Transverse colon (tissue), 4 donors: ENCODE measurements at regions not wholly inside any gene's neighbourhood (a gene's known extent, or its start where the extent isn't known, plus 50 kb on each side); places are given as distances from the start of the nearest gene placed in this dataset.

ENCODE experiments used
- DNase-seq: peaks from one replicate; pipeline ENCODE4 v3.0.0-alpha.2; 2019
- H3K27ac ChIP-seq, 4 donors: fragments of 200-600 bp; sonication (generic); 2 replicates each; pipeline ENCODE4 v1.5.1; 2016 to 2018; ENCODE audit warnings: inconsistent platforms in 4 of 4
- H3K27me3 ChIP-seq: fragments of 200-600 bp; sonication (generic); 2 replicates; pipeline ENCODE4 v1.5.1; 2017; ENCODE audit warnings: inconsistent platforms
- H3K36me3 ChIP-seq, 4 donors: fragments of 200-600 bp; sonication (generic); 2 replicates each; pipeline ENCODE4 v1.5.1; 2017 to 2019; ENCODE audit warnings: inconsistent platforms in 4 of 4
- H3K4me1 ChIP-seq, 4 donors: fragments of 200-600 bp; sonication (generic); 2 replicates each; pipeline ENCODE4 v1.5.1; 2017 to 2020; ENCODE audit warnings: inconsistent platforms in 4 of 4
- H3K4me3 ChIP-seq, 4 donors: fragments of 200-600 bp; sonication (generic); 1 replicate in 1 of 4; 2 replicates in 3 of 4; pipeline versions ENCODE4 v1.5.1 to v1.6.1; 2017 to 2019; ENCODE audit warnings: inconsistent platforms in 4 of 4
- H3K9me3 ChIP-seq, 2 donors: fragments of 200-600 bp; sonication (generic); 2 replicates each; pipeline ENCODE4 v1.5.1; 2017 to 2019; ENCODE audit warnings: inconsistent platforms in 2 of 2
- EP300 ChIP-seq: sonication (generic); formaldehyde crosslinking; IDR thresholded peaks from one replicate; pipeline ENCODE4 v1.6.1; 2017; ENCODE audit warnings: antibody characterized with exemption, low read depth
- POLR2A ChIP-seq: fragments of 450-650 bp; IDR thresholded peaks from one replicate; pipeline ENCODE4 v1.6.1; 2016; ENCODE audit warnings: antibody characterized with exemption, mild to moderate bottlenecking, moderate library complexity
- POLR2AphosphoS5 ChIP-seq, 3 donors: sonication (generic); formaldehyde crosslinking; IDR thresholded peaks; one replicate each; pipeline ENCODE4 v1.6.1; 2016; ENCODE audit warnings: antibody characterized with exemption in 3 of 3
- WGBS, 2 donors: methylation state at CpG; one replicate each; pipeline ENCODE4 v1.1.5; 2018; ENCODE audit warnings: low coverage in 1 of 2; 5-methylcytosine and 5-hydroxymethylcytosine counted together
- in situ Hi-C, 4 donors: fragments of 200-750 bp; cut with MboI; loops; one replicate each; pipeline versions ENCODE4 v1.15.0 to v1.15.1; 2017; ENCODE audit warnings: low sequenced_read_pairs in 3 of 4, low pct_ligation_motif_present in 1 of 4, low pct_unique_long_range_greater_than_20kb in 1 of 4
- intact Hi-C: fragments of 100-400 bp; cut with DNase I; formaldehyde crosslinking; loops from one replicate; pipeline ENCODE4 v1.15.1; 2023; ENCODE audit warnings: low total_unique reads
- TF ChIP-seq, protein P1 (sequence below), 5 experiments: fragments of 200-600 bp in 3 of 5; fragments of 450-650 bp in 2 of 5; sonication (generic) in 3 of 5; IDR thresholded peaks; 1 replicate in 2 of 5; 2 replicates in 3 of 5; pipeline ENCODE4 v1.5.1; 2016 to 2017; ENCODE audit warnings: antibody characterized with exemption in 5 of 5, inconsistent platforms in 3 of 5, mild to moderate bottlenecking in 2 of 5, moderate library complexity in 1 of 5

DNA sequence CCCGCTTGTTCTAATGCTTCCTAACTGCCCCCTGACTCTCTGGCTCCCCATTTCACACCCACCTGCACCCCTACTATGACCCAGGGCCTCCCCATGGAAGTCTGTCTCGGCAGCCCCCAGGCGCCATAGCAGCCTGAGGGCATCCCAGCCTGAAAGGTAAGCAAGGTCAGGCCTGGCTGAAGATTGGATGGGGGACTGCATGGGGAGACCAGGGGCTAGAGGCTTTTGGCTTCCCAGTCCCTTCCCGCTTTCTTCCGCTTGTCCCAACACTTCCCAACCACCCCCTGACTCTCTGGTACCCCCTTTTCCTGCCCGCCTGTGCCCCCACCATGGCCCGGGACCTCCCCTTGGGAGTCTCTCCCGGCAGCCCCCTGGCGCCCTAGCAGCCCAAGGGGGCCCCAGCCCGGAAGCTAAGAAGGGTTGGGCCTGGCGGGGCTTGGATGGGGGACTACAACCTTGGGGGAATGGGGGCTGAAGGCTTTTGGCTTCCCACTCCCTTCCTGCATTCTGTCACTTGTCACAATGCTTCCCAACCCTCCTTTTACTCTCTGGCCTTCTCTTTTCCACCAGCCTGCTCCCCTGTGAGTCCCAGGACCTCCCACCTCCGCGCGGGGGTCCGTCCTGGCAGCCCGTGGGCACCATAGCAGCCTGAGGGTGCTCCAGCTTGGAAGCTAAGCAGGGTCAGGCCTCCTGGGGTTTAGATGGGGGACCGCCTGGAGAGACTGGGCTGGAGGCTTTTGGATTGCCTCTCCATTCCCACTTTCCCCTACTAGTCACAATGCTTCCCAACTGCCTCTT lies 2288.4 kb downstream of the TP53TG3F start:
- H3K36me3 ChIP-seq = no peaks in the 10 kb centered on the region
- DNase-seq = no peak
- no peak overlapping the region for H3K27ac ChIP-seq
- no peaks in the 10 kb centered on the region for H3K4me1 ChIP-seq
- peaks cover 0 to 8% of the 10 kb centered on the region in 2 donors for H3K9me3 ChIP-seq
- in situ Hi-C loops = no loop called here
- H3K27me3 ChIP-seq = no peaks in the 10 kb centered on the region
- TF ChIP-seq EP300 (no peak), POLR2A (no peak)
- TF ChIP-seq, protein P1, sequence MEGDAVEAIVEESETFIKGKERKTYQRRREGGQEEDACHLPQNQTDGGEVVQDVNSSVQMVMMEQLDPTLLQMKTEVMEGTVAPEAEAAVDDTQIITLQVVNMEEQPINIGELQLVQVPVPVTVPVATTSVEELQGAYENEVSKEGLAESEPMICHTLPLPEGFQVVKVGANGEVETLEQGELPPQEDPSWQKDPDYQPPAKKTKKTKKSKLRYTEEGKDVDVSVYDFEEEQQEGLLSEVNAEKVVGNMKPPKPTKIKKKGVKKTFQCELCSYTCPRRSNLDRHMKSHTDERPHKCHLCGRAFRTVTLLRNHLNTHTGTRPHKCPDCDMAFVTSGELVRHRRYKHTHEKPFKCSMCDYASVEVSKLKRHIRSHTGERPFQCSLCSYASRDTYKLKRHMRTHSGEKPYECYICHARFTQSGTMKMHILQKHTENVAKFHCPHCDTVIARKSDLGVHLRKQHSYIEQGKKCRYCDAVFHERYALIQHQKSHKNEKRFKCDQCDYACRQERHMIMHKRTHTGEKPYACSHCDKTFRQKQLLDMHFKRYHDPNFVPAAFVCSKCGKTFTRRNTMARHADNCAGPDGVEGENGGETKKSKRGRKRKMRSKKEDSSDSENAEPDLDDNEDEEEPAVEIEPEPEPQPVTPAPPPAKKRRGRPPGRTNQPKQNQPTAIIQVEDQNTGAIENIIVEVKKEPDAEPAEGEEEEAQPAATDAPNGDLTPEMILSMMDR (IDR thresholded peaks at IDR 0.05) = no peak
- H3K4me3 ChIP-seq = no peak overlapping the region
- intact Hi-C loops = no loop called here
- 95 to 100% methylated on average over 2 to 17 of the region's 17 CpGs for WGBS, 2 donors

- H3K9me3 ChIP-seq = peaks cover 0 to 8% of the 10 kb centered on the region in 2 donors
- TF ChIP-seq, protein P1 (IDR thresholded peaks at IDR 0.05) = no peak
- TF ChIP-seq EP300 = no peak
- TF ChIP-seq POLR2AphosphoS5 (IDR thresholded peaks at IDR 0.05) = no peak
- no peak for TF ChIP-seq POLR2A
- WGBS, 2 donors = 92% methylated on average over 24 of the region's 24 CpGs; no CpG with 5 or more reads in 1 of the 2 donors
- H3K27me3 ChIP-seq = no peaks in the 10 kb centered on the region
- DNase-seq = no peak
- no peak overlapping the region for H3K4me3 ChIP-seq
- intact Hi-C loops = no loop called here
- in situ Hi-C loops = no loop called here
- H3K4me1 ChIP-seq = no peaks in the 10 kb centered on the region
- H3K27ac ChIP-seq = no peak overlapping the region
- H3K36me3 ChIP-seq = no peaks in the 10 kb centered on the region
Observed at GRCh38 chr16:35748621-35749252, 2289.3 kb downstream of the TP53TG3F start.

GRCh38 chr16:35749253-35750141 lies 2290.1 kb downstream of the TP53TG3F start:
- WGBS, 2 donors = 84 to 95% methylated on average over 18 to 43 of the region's 43 CpGs
- TF ChIP-seq, protein P1 (IDR thresholded peaks at IDR 0.05) = no peak
- TF ChIP-seq POLR2AphosphoS5 (IDR thresholded peaks at IDR 0.05) (no peak), EP300 (no peak), POLR2A (no peak)
- intact Hi-C loops (no loop called here), in situ Hi-C loops (no loop called here)
- H3K27me3 ChIP-seq = no peaks in the 10 kb centered on the region
- H3K4me1 ChIP-seq = no peaks in the 10 kb centered on the region
- H3K36me3 ChIP-seq = no peaks in the 10 kb centered on the region
- no peak for DNase-seq
- no peak overlapping the region for H3K27ac ChIP-seq
- H3K4me3 ChIP-seq = no peak overlapping the region
- H3K9me3 ChIP-seq = peaks cover 6 to 12% of the 10 kb centered on the region in 2 donors

- TF ChIP-seq POLR2A (no peak), EP300 (no peak), POLR2AphosphoS5 (IDR thresholded peaks at IDR 0.05) (no peak)
- TF ChIP-seq, protein P1 (IDR thresholded peaks at IDR 0.05) = no peak
- DNase-seq = no peak
- Histone ChIP-seq H3K27me3 (no peaks in the 10 kb centered on the region), H3K27ac (no peak overlapping the region), H3K4me3 (no peak overlapping the region), H3K9me3 (peaks cover 9 to 15% of the 10 kb centered on the region in 2 donors), H3K36me3 (no peaks in the 10 kb centered on the region), H3K4me1 (no peaks in the 10 kb centered on the region)
- in situ Hi-C loops = no loop called here
- WGBS, 2 donors = 84% methylated on average over 9 of the region's 9 CpGs; no CpG with 5 or more reads in 1 of the 2 donors
- intact Hi-C loops = no loop called here
Observed at GRCh38 chr16:35750157-35750689, 2290.8 kb downstream of the TP53TG3F start.
